ENCODE measurements at regions not wholly inside any gene's neighbourhood (a gene's known extent, or its start where the extent isn't known, plus 50 kb on each side); places are given as distances from the start of the nearest gene placed in this dataset.

GRCh38 chr12:58819345-58819744, 101.0 kb downstream of the LRIG3 start:
- Mint-ChIP-seq H3K4me1 (ENCODE audit: low read depth, unreplicated experiment) (no peaks in the 10 kb centered on the region), H3K4me3 (ENCODE audit: unreplicated experiment) (no peak overlapping the region), H3K9me3 (ENCODE audit: unreplicated experiment) (no peaks in the 10 kb centered on the region), H3K27ac (ENCODE audit: unreplicated experiment) (no peak overlapping the region), H3K27me3 (ENCODE audit: insufficient read depth, unreplicated experiment) (peaks cover 3% of the 10 kb centered on the region), H3K36me3 (ENCODE audit: insufficient read depth, unreplicated experiment) (no peaks in the 10 kb centered on the region)
- POLR2A ChIA-PET = no interaction called here
- Histone ChIP-seq H3K36me3 (ENCODE audit: control insufficient read depth, insufficient read depth, low read length) (no peaks in the 10 kb centered on the region), H3K27me3 (replicated peaks; ENCODE audit: control insufficient read depth, insufficient read depth, low read length) (no peaks in the 10 kb centered on the region), H3K4me3 (ENCODE audit: low read depth, low read length) (no peak overlapping the region), H3K4me1 (no peaks in the 10 kb centered on the region), H3K9me3 (no peaks in the 10 kb centered on the region)
- no TSS peak for BruUV-seq (replicated peaks)
- intact Hi-C loops (cut with micrococcal nuclease; ENCODE audit: unreplicated experiment) = loop anchor here (10.0 kb wide), 2 partner anchors 265 to 475 kb away; no protein-coding TSS in a partner anchor
- DNase-seq = peak in 1 of 2 experiments; percentile 13
- TF ChIP-seq, protein P1, sequence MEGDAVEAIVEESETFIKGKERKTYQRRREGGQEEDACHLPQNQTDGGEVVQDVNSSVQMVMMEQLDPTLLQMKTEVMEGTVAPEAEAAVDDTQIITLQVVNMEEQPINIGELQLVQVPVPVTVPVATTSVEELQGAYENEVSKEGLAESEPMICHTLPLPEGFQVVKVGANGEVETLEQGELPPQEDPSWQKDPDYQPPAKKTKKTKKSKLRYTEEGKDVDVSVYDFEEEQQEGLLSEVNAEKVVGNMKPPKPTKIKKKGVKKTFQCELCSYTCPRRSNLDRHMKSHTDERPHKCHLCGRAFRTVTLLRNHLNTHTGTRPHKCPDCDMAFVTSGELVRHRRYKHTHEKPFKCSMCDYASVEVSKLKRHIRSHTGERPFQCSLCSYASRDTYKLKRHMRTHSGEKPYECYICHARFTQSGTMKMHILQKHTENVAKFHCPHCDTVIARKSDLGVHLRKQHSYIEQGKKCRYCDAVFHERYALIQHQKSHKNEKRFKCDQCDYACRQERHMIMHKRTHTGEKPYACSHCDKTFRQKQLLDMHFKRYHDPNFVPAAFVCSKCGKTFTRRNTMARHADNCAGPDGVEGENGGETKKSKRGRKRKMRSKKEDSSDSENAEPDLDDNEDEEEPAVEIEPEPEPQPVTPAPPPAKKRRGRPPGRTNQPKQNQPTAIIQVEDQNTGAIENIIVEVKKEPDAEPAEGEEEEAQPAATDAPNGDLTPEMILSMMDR (IDR thresholded peaks at IDR 0.05; ENCODE audit: insufficient read depth in 1 of 2, low read depth in 1 of 2, low read length in 1 of 2, severe bottlenecking in 1 of 2, unreplicated experiment in 1 of 2) = peak in 1 of 2 experiments; percentile 31
- CTCF ChIA-PET = interaction anchor here (0.6 kb wide), 1 partner anchor 59 kb away, joined by 3 read pairs; no protein-coding TSS in a partner anchor

DNA sequence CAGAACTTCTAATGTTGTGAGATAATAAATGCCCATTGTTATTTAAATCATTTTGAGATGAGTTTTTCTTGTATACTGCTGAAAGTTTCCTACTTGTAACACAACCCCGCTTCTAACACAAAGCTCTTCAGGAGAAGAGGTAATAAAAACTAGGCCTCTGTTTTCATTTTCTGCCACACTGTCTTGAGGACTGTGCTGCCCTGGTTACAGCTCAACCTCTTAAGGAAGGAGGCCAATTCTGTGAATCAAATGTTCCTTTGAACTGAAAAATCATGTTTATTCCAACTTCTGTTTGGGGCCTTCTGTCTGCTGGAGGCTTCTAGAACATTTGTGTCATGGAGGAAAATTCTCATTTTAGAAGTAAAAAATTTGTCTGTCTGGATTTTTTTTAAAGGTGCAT, 100.3 kb downstream of the LRIG3 start:
- Histone ChIP-seq H3K4me3 (ENCODE audit: low read depth, low read length) (no peak overlapping the region), H3K9me3 (no peaks in the 10 kb centered on the region), H3K36me3 (ENCODE audit: control insufficient read depth, insufficient read depth, low read length) (no peaks in the 10 kb centered on the region), H3K27me3 (replicated peaks; ENCODE audit: control insufficient read depth, insufficient read depth, low read length) (no peaks in the 10 kb centered on the region), H3K4me1 (no peaks in the 10 kb centered on the region)
- no peak for DNase-seq
- Mint-ChIP-seq H3K4me3 (ENCODE audit: unreplicated experiment) (no peak overlapping the region), H3K27me3 (ENCODE audit: insufficient read depth, unreplicated experiment) (peaks cover 5% of the 10 kb centered on the region), H3K27ac (ENCODE audit: unreplicated experiment) (no peak overlapping the region), H3K36me3 (ENCODE audit: insufficient read depth, unreplicated experiment) (no peaks in the 10 kb centered on the region), H3K4me1 (ENCODE audit: low read depth, unreplicated experiment) (no peaks in the 10 kb centered on the region), H3K9me3 (ENCODE audit: unreplicated experiment) (no peaks in the 10 kb centered on the region)
- ChIA-PET CTCF (interaction anchor here (0.6 kb wide), 1 partner anchor 58 kb away, joined by 3 read pairs; no protein-coding TSS in a partner anchor), POLR2A (no interaction called here)
- TF ChIP-seq, protein P1 (IDR thresholded peaks at IDR 0.05; ENCODE audit: insufficient read depth in 1 of 2, low read depth in 1 of 2, low read length in 1 of 2, severe bottlenecking in 1 of 2, unreplicated experiment in 1 of 2) = no peak
- no TSS peak for BruUV-seq (replicated peaks)
- intact Hi-C loops (cut with micrococcal nuclease; ENCODE audit: unreplicated experiment) = loop anchor here (10.0 kb wide), 2 partner anchors 265 to 475 kb away; no protein-coding TSS in a partner anchor
